OCI-LY1 (cell line): ENCODE measurements at regions not wholly inside any gene's neighbourhood (a gene's known extent, or its start where the extent isn't known, plus 50 kb on each side); places are given as distances from the start of the nearest gene placed in this dataset.

ENCODE experiments used
- CTCF ChIP-seq: fragments of 200-600 bp; sonication (generic), shearing (Covaris generic); IDR thresholded peaks from 2 replicates; pipeline ENCODE4 v1.5.1; 2017; ENCODE audit warnings: mild to moderate bottlenecking, antibody characterized with exemption, low read length, moderate library complexity, mixed read lengths
- EZH2 ChIP-seq: fragments of 200-600 bp; sonication (generic), shearing (Covaris generic); IDR thresholded peaks from 2 replicates; pipeline ENCODE4 v1.8.0; 2017; ENCODE audit warnings: borderline replicate concordance, mixed run types, mild to moderate bottlenecking, antibody characterized with exemption, low read length, moderate library complexity, mixed read lengths

- TF ChIP-seq EZH2 (no peak), CTCF (no peak)
Measured at GRCh38 chr1:30095451-30096025, 627.8 kb downstream of the MATN1 start.
